Spleen (tissue), 7 donors: ENCODE measurements at regions not wholly inside any gene's neighbourhood (a gene's known extent, or its start where the extent isn't known, plus 50 kb on each side); places are given as distances from the start of the nearest gene placed in this dataset.

Source experiments
- CTCF ChIP-seq, 11 experiments: fragments of 200-600 bp in 7 of 11; fragments of 450-650 bp in 4 of 11; sonication (generic) in 4 of 11; IDR thresholded peaks in 8 of 11; conservative IDR thresholded peaks in 3 of 11; 1 replicate in 7 of 11; 2 replicates in 4 of 11; pipeline versions ENCODE4 v1.4.0 to v1.8.0; 2016 to 2021; ENCODE audit warnings: antibody characterized with exemption in 11 of 11, inconsistent platforms in 4 of 11, mild to moderate bottlenecking in 1 of 11
- POLR2A ChIP-seq, 3 donors: fragments of 450-650 bp; IDR thresholded peaks; one replicate each; pipeline ENCODE4 v1.5.1; 2017; ENCODE audit warnings: antibody characterized with exemption in 3 of 3, mild to moderate bottlenecking in 1 of 3
- donor health status: DM: no; HTN: no; CAD: no; lungs with moderate emphysema.
- donor health status: DM: no; HTN: no; CAD: no.
- donor health status: DM: no; HTN: no; CAD: no.

GRCh38 chr6:68082086-68082485 lies 553.0 kb upstream of the ADGRB3 start:
- no peak for TF ChIP-seq POLR2A (IDR thresholded peaks at IDR 0.05)
- no peak for TF ChIP-seq CTCF (IDR thresholded peaks at IDR 0.05 in 8 of 11, conservative IDR thresholded peaks at IDR 0.05 in 3 of 11)
